ENCODE measurements at regions not wholly inside any gene's neighbourhood (a gene's known extent, or its start where the extent isn't known, plus 50 kb on each side); places are given as distances from the start of the nearest gene placed in this dataset.

DNA sequence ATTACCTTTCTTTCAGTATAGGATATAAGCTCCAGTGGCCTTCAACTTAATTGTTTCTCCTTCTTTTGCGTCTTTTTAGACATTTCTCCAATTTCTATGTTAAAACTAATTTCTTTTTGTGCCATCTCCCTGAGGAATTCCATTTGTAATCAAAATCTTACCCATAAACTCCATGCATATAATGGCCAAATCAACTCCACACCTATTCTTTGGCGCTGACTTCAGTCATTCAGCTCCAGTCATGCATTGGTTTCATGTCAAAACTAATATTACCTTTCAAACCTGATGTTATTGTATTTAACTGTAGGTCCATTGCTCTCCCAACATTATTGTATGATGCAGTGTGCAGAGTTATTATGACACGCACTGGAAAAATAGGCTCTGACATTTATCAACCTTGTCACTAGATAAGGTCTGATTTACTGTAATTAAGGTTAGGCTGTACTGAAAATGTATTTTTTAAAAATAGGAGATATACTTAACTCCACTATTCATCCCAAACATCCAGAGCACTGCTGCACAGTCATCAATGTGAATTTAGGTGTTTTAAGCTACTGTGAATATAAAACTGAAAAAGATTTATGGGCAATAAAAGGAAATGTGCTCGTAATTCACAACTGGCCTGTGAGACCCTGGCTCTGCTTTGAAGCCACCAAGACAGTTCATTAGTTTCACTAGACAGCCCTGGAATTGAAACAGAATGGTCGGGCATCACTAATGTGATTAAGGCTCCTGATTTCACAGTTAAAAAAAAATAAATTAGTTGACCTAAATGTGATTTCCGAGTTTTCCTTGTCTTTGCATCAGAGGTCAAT lies 180.6 kb upstream of the GRIA4 start:
- no peak for DNase-seq (ENCODE audit: low spot score in 2 of 2, unreplicated experiment in 2 of 2)
- H3K36me3 Mint-ChIP-seq: peaks cover 9% of the 10 kb centered on the region
- H3K9me3 Mint-ChIP-seq: peaks cover 10% of the 10 kb centered on the region
- H3K27ac Mint-ChIP-seq: no peak overlapping the region
- no peaks in the 10 kb centered on the region for H3K27me3 Mint-ChIP-seq (ENCODE audit: low read depth)
- TF ChIP-seq, protein P1, sequence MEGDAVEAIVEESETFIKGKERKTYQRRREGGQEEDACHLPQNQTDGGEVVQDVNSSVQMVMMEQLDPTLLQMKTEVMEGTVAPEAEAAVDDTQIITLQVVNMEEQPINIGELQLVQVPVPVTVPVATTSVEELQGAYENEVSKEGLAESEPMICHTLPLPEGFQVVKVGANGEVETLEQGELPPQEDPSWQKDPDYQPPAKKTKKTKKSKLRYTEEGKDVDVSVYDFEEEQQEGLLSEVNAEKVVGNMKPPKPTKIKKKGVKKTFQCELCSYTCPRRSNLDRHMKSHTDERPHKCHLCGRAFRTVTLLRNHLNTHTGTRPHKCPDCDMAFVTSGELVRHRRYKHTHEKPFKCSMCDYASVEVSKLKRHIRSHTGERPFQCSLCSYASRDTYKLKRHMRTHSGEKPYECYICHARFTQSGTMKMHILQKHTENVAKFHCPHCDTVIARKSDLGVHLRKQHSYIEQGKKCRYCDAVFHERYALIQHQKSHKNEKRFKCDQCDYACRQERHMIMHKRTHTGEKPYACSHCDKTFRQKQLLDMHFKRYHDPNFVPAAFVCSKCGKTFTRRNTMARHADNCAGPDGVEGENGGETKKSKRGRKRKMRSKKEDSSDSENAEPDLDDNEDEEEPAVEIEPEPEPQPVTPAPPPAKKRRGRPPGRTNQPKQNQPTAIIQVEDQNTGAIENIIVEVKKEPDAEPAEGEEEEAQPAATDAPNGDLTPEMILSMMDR (IDR thresholded peaks at IDR 0.05; ENCODE audit: unreplicated experiment): no peak
- no peak overlapping the region for H3K4me3 Mint-ChIP-seq
- H3K4me1 Mint-ChIP-seq: peaks cover 42% of the 10 kb centered on the region

DNA sequence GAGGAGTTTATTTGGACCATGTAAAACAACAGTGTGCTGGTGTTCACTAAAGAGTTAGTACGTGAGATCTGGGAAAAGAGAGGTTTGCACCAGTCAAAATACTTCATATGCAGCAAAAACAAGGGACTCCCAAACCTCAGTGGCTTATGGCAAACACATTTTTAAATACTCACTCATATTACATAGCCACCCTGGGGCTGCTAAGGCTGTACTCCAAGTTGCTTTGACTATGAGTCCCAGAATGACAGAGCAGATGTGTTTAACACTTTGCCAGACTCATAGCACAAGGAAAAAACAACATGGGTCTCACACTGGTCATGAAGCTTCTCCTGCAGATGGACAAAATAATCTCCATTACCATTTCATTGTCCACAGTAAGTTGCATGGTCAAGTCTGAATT lies 202.8 kb upstream of the GRIA4 start:
- TF ChIP-seq, protein P1 (IDR thresholded peaks at IDR 0.05; ENCODE audit: unreplicated experiment): no peak
- no peaks in the 10 kb centered on the region for H3K27me3 Mint-ChIP-seq (ENCODE audit: low read depth)
- H3K4me1 Mint-ChIP-seq: peaks cover 5% of the 10 kb centered on the region
- no peak for DNase-seq (ENCODE audit: low spot score in 2 of 2, unreplicated experiment in 2 of 2)
- H3K9me3 Mint-ChIP-seq: peaks cover under 1% of the 10 kb centered on the region
- no peaks in the 10 kb centered on the region for H3K36me3 Mint-ChIP-seq
- H3K4me3 Mint-ChIP-seq: no peak overlapping the region
- no peak overlapping the region for H3K27ac Mint-ChIP-seq

DNA sequence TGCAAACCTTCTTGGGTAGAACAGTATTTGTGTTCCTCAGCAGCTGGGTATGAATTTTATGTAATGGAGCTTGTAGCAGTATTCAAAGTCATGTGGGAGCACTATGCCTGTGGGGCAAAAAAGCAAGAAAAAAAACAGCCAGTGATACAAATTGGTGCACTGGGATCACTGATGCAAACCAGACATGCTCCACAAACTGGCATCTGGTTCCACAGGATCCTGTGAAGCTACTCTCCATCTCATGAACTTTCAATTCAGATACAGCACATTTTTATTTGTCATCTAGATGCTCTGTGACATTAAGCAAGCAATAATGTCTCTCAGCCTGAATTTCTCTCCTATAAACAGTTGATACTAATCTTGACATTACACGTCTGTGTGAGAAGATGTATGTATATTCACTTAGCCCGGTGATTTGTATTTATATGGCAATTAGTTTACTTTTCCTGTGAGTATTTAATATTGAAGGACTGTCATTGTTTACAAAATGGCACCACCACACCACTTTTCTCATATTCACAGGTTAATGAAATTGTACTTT lies 208.5 kb upstream of the GRIA4 start:
- Mint-ChIP-seq H3K4me3 (no peak overlapping the region), H3K4me1 (peaks cover 5% of the 10 kb centered on the region), H3K9me3 (peaks cover 22% of the 10 kb centered on the region), H3K27me3 (ENCODE audit: low read depth) (no peaks in the 10 kb centered on the region), H3K27ac (no peak overlapping the region), H3K36me3 (peaks cover 3% of the 10 kb centered on the region)
- no peak for DNase-seq (ENCODE audit: low spot score in 2 of 2, unreplicated experiment in 2 of 2)
- TF ChIP-seq, protein P1 (IDR thresholded peaks at IDR 0.05; ENCODE audit: unreplicated experiment): no peak

DNA sequence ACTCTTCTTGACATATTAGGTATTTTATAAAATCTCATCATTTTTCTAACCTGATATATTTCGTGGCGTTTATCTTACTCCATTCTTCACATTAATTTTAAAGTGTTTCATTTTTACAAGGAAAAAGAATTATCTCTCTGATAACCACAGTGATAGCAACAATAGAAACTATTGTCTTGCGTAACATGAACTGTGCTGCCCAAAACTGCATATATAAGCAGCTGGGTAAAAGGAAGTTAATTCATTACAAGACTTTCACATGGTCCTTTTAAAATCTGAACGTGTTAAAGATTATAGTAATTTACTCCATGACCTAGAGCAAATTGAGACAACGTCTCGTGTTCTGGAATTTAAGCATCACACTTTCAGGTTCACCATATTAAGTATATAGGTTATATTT lies 210.4 kb upstream of the GRIA4 start:
- H3K9me3 Mint-ChIP-seq: peaks cover 25% of the 10 kb centered on the region
- no peak overlapping the region for H3K27ac Mint-ChIP-seq
- H3K4me1 Mint-ChIP-seq: peaks cover 5% of the 10 kb centered on the region
- TF ChIP-seq, protein P1 (IDR thresholded peaks at IDR 0.05; ENCODE audit: unreplicated experiment): no peak
- no peaks in the 10 kb centered on the region for H3K27me3 Mint-ChIP-seq (ENCODE audit: low read depth)
- no peak overlapping the region for H3K4me3 Mint-ChIP-seq
- H3K36me3 Mint-ChIP-seq: peaks cover 5% of the 10 kb centered on the region
- no peak for DNase-seq (ENCODE audit: low spot score in 2 of 2, unreplicated experiment in 2 of 2)

DNA sequence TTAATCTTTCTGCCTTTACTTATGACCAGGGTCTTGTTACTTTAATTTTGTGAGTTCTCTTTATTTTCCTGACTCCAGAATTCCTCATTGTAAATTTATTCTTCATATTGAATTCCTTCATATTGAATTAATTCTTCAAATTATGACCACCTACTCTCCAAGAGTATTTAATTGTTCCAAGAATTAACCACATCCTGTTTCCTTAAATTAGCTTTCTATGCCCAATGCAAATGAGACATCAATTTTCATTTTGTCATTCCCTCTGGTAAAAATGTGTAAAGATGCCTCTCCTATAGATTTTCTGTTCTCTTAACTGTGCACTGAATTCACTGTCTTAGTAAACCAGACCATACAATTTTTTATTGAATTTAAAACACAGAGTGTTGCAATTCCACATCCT lies 211.2 kb upstream of the GRIA4 start:
- Mint-ChIP-seq H3K36me3 (peaks cover 5% of the 10 kb centered on the region), H3K27ac (no peak overlapping the region), H3K9me3 (peaks cover 25% of the 10 kb centered on the region), H3K4me1 (peaks cover 5% of the 10 kb centered on the region), H3K27me3 (ENCODE audit: low read depth) (no peaks in the 10 kb centered on the region), H3K4me3 (no peak overlapping the region)
- TF ChIP-seq, protein P1 (IDR thresholded peaks at IDR 0.05; ENCODE audit: unreplicated experiment): no peak
- DNase-seq (ENCODE audit: low spot score in 2 of 2, unreplicated experiment in 2 of 2): no peak
